GM21619 (cell line): ENCODE measurements at regions not wholly inside any gene's neighbourhood (a gene's known extent, or its start where the extent isn't known, plus 50 kb on each side); places are given as distances from the start of the nearest gene placed in this dataset.
"Not testable (repeated sequence)": the region's sequence is repeated elsewhere in the genome, so short reads cannot be mapped to it uniquely, and the experiment has no call there.

Experiments
- ATAC-seq: cut with Tn5 transposase; IDR thresholded peaks from one replicate; pipeline ENCODE4 v1.9.1; 2021; ENCODE audit not compliant: unreplicated experiment

GRCh38 chr1:238329671-238330070 is 438.9 kb upstream of the ZP4 start:
- ATAC-seq = no peak

GRCh38 chr1:238327033-238327432 is 436.3 kb upstream of the ZP4 start:
- ATAC-seq = not testable (repeated sequence)

- not testable (repeated sequence) for ATAC-seq
Measured at GRCh38 chr1:238326479-238326878, 435.8 kb upstream of the ZP4 start.

- ATAC-seq = no peak
Measured at GRCh38 chr1:238324211-238324864, 433.6 kb upstream of the ZP4 start.

DNA sequence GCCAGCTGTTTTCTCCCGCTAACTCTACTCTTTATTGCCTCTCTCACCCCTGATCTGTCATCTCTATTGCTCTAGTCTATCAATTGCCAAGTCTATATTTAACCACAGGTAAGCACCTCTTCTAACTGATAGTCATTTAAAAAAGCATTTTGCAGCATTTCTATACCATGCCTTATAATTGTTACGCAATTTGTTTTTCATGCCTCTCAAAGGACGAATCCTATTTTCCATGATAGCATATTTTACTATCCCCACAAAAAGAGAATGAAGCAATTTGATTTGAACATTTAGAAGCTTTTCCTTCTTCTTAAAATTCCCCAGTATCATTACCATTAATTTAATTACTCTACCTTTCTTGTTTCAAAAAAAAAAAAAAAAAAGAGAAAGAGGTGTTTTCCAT is 432.8 kb upstream of the ZP4 start:
- no peak for ATAC-seq

GRCh38 chr1:238319957-238320356 is 429.2 kb upstream of the ZP4 start:
- ATAC-seq = no peak

DNA sequence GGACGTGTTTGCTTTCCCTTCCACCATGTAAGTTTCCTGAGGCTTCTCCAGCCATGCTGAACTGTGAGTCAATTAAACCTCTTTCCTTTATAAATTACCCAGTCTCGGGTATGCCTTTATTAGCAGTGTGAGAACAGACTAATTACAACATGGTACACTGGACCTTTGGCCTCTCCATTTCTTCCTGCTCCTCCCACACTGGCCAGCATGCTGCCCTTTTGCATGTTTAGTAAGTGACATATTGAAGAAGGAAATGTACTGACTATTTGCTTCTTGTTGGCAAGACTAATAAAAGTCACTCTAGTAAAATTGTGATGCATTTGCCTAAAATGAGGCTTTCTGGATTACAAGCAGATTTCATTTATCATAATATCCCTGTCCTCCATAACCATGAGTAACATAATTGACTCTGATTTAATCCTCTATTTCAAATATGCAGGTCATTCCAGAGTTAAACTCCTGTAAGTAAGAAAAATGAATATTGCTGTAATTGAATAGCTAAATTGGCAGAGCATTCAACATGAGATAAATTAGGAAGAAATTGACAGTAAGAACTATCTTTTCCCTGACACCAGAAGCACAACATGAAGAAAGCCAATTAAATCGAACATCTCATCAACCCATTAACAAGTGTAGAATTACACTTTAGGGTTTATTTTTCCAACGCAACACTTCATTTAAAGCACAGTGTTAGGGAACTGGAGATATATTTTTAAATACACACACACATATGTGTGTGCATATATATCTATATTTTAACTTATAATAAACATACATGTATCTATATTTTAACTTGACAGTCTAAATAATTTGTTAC is 427.8 kb upstream of the ZP4 start:
- no peak for ATAC-seq

GRCh38 chr1:238312969-238313368 is 422.2 kb upstream of the ZP4 start:
- no peak for ATAC-seq

GRCh38 chr1:238306411-238306810 is 415.7 kb upstream of the ZP4 start:
- no peak for ATAC-seq

- ATAC-seq = no peak
Measured at GRCh38 chr1:238302646-238303045, 411.9 kb upstream of the ZP4 start.

GRCh38 chr1:238296371-238296770 is 405.6 kb upstream of the ZP4 start:
- no peak for ATAC-seq

- no peak for ATAC-seq
Measured at GRCh38 chr1:238293075-238293474, 402.4 kb upstream of the ZP4 start.

GRCh38 chr1:238281418-238281817 is 390.7 kb upstream of the ZP4 start:
- no peak for ATAC-seq

- ATAC-seq = no peak
Measured at GRCh38 chr1:238279694-238280380, 389.1 kb upstream of the ZP4 start.

DNA sequence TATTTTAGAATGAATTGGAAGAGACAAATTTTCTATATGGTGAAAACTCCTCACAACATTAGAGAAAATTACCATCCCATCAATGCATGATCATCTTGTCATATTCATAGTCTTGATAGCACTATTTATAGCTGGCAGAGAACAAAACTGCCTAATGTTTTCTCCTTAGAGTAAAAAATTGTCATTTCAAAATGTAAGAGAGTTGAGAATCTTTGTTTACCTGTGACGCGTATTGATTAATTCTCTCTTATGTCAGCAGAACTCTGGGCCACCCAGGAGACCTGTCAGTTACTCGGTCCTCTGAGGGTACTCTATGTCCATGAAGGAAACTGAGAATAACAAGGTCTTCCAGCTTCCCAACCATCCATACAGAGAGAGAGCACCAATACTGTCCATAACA is 381.4 kb upstream of the ZP4 start:
- no peak for ATAC-seq

GRCh38 chr1:238265866-238266265 is 375.1 kb upstream of the ZP4 start:
- ATAC-seq = no peak

DNA sequence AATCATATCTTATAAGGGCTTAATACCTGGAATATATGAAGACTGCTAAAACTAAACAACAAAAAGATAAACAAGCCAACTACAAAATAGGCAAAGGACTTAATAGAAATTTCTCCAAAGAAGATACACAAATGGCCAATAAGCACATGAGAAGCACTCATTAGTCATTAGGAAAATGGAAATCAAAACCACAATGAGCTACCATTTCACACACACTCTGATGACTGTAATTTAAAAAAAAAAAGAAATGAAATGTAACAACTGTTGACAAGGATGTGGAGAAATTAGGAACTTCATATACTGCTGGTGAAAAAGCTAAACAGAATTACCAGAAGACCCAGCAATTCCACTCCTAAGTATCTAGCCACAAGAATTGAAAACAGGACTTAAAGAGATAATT is 374.2 kb upstream of the ZP4 start:
- ATAC-seq = no peak

DNA sequence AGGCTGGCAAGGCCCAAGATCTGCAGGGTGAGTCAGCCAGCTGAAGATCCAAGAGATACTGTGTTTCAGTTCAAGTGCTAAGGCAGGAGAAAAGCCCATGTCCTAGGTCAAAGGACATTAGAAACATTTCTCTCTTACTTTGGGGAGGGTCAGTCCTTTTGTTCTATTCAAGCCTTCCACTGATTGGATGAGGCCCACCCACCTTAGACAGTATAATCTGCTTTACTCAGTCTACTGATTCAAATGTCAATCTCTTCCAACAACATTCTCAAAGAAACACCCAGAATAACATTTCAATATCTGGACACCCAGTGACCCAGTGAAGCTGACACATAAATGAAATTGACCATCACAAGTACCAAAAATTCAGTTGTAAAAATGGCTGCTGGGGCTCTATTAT is 367.8 kb upstream of the ZP4 start:
- ATAC-seq = no peak

- no peak for ATAC-seq
Measured at GRCh38 chr1:238257018-238257621, 366.4 kb upstream of the ZP4 start.

DNA sequence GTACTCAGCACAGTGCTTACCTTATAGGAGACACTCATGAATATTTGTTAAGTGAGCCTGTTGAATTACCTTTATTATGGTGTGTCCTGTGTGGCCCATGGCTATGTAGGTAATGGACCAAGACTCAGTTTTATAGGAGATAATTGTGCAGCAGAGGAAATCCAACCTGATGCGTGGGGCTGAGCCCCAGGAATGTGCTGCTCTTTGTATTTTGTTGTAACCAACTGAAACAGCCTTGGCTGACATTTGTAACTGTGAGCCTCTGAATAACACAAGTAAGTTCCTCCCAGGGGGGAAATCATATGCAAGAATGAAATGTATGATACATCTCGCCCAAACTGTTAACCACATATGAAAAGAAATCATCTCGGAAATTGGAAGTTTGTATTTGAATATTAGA is 364.2 kb upstream of the ZP4 start:
- ATAC-seq = no peak

DNA sequence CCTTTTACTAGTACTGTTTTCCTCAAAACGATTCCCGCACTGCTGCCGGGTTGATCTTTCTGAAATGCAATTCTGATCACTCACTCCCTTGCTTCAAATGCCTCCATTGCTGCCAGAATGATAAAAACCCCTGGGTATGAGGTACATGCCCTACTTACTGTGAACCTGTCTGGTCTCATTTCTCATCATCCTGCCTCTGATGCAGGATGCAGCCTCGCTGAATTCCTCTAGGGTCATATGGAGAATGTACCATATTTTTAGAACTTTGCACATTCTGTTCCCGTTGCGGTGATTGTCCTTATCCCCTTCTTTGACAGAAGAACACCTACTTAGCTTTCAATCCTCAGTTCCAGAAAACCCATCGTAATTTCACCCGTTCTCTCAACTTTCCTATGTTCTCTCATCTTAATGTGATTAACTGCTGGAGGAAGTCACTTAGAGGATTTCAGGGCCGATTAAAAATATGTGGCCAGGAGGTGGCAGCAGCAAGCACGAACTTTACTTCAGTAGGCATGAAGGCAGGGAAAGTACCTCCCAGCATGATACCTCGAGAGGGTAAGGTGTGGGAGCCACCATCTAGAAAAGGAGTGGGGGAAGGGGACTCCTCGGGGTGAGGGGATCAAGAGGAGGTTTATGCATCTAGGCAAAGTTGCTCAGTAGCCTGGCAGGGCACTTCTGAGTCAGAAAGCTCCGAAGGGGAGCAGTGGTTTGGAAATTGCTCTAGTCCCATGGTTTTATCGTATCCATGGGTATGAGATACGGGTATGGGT is 361.5 kb upstream of the ZP4 start:
- no peak for ATAC-seq
